HepG2 (cell line): ENCODE measurements at regions not wholly inside any gene's neighbourhood (a gene's known extent, or its start where the extent isn't known, plus 50 kb on each side); places are given as distances from the start of the nearest gene placed in this dataset.

Source experiments
- ATAC-seq: fragments of 200-7000 bp; cut with Tn5 transposase; 3 replicates; pipeline ENCODE4 v1.9.1; 2020; ENCODE audit warnings: mild to moderate bottlenecking, moderate library complexity
- BruUV-seq: library from RNA; stranded (reverse); fragments of 400-500 nt; replicated peaks from 2 replicates; lab custom pipeline; 2021; lab: Mats Ljungman, UMichigan
- CTCF ChIA-PET: fragments of 300-600 bp; formaldehyde crosslinking; extraction: SDS; loops from one replicate; lab custom pipeline; 2021; ENCODE audit warnings: low total read pairs, inconsistent platforms, low intra/inter-chr PET ratio; lab: Yijun Ruan, JAX
- POLR2A ChIA-PET: fragments of 350-600 bp; sonication (Branson Sonifier 250); formaldehyde crosslinking; loops from one replicate; lab custom pipeline; 2020; ENCODE audit warnings: antibody characterized with exemption, inconsistent platforms; lab: Yijun Ruan, JAX
- DNase-seq: peaks from one replicate; pipeline ENCODE4 v3.0.0-alpha.2; 2015; ENCODE audit warnings: low spot score
- FAIRE-seq: peaks from 3 replicates; lab custom pipeline; 2011; peaks lifted over from hg19 to GRCh38; lab: Jason Lieb, UNC
- H2AFZ ChIP-seq: one replicate; pipeline ENCODE4 v1.6.1; 2011; ENCODE audit warnings: low read length, inconsistent platforms
- H3K27ac ChIP-seq: fragments of 300-600 bp; 3 replicates; pipeline ENCODE4 v1.8.0; 2011; ENCODE audit warnings: mixed run types, mild to moderate bottlenecking, mixed read lengths, low read length, inconsistent platforms; ENCODE audit not compliant: insufficient read depth; ENCODE audit errors: extremely low read length
- H3K27me3 ChIP-seq, 2 experiments: fragments of 200-600 bp in 1 of 2; 2 replicates in 1 of 2; 3 replicates in 1 of 2; pipeline versions ENCODE4 v1.6.0 to v1.8.0; 2011; ENCODE audit warnings: low read length in 2 of 2, mild to moderate bottlenecking in 2 of 2, moderate library complexity in 2 of 2, inconsistent platforms in 1 of 2; ENCODE audit not compliant: insufficient read depth in 2 of 2, control insufficient read depth in 1 of 2
- H3K36me3 ChIP-seq, 2 experiments: fragments of 200-600 bp in 1 of 2; replicated peaks in 1 of 2; 2 replicates in 1 of 2; 3 replicates in 1 of 2; pipeline versions ENCODE4 v1.5.1 to v1.8.0; 2011; ENCODE audit warnings: low read length in 2 of 2, inconsistent platforms in 1 of 2; ENCODE audit not compliant: insufficient read depth in 2 of 2, control insufficient read depth in 1 of 2
- H3K4me1 ChIP-seq: 2 replicates; pipeline ENCODE4 v1.5.1; 2012; ENCODE audit warnings: low read length, inconsistent platforms; ENCODE audit not compliant: insufficient read depth
- H3K4me2 ChIP-seq: 2 replicates; pipeline ENCODE4 v1.6.0; 2011; ENCODE audit warnings: low read depth, low read length, inconsistent platforms
- H3K4me3 ChIP-seq, 3 experiments: fragments of 200-600 bp in 1 of 3; sonication (generic), shearing (Covaris generic) in 1 of 3; replicated peaks in 1 of 3; 2 replicates each; pipeline ENCODE4 v1.5.1; 2011 to 2016; ENCODE audit warnings: low read length in 3 of 3, inconsistent platforms in 2 of 3, low read depth in 2 of 3, mild to moderate bottlenecking in 2 of 3, control low read depth in 1 of 3, mixed read lengths in 1 of 3; ENCODE audit not compliant: insufficient read depth in 1 of 3
- H3K79me2 ChIP-seq: one replicate; pipeline ENCODE4 v1.6.1; 2011; ENCODE audit warnings: low read length, inconsistent platforms; ENCODE audit not compliant: insufficient read depth
- H3K9ac ChIP-seq: 2 replicates; pipeline ENCODE4 v1.6.0; 2011; ENCODE audit warnings: mild to moderate bottlenecking, low read depth, low read length, inconsistent platforms; ENCODE audit not compliant: insufficient read depth
- H3K9me3 ChIP-seq: 2 replicates; pipeline ENCODE4 v1.5.1; 2012; ENCODE audit warnings: mild to moderate bottlenecking, low read length
- H4K20me1 ChIP-seq: 2 replicates; pipeline ENCODE4 v1.6.0; 2011; ENCODE audit warnings: inconsistent platforms, mild to moderate bottlenecking, low read length, moderate library complexity; ENCODE audit not compliant: insufficient read depth
- ARID2 ChIP-seq: sonication (generic); formaldehyde crosslinking; IDR thresholded peaks from 2 replicates; pipeline ENCODE4 v1.8.1; 2022; ENCODE audit warnings: mild to moderate bottlenecking, missing genetic modification reagents, borderline replicate concordance
- ARNT ChIP-seq: fragments of 450-650 bp; IDR thresholded peaks from 2 replicates; pipeline ENCODE4 v1.6.1; 2017
- FOSL2 ChIP-seq: sonication (generic); formaldehyde crosslinking; IDR thresholded peaks from 2 replicates; pipeline ENCODE4 v1.4.0; 2020; ENCODE audit warnings: missing genetic modification reagents
- MLLT10 ChIP-seq: sonication (generic); formaldehyde crosslinking; IDR thresholded peaks from 2 replicates; pipeline ENCODE4 v1.4.0; 2020; ENCODE audit warnings: missing genetic modification reagents
- MXD1 ChIP-seq: sonication (generic); formaldehyde crosslinking; IDR thresholded peaks from 2 replicates; pipeline ENCODE4 v1.4.0; 2020; ENCODE audit warnings: mild to moderate bottlenecking, missing genetic modification reagents
- PRDM4 ChIP-seq: sonication (generic); formaldehyde crosslinking; IDR thresholded peaks from 2 replicates; pipeline ENCODE4 v1.9.0; 2021; ENCODE audit warnings: missing genetic modification reagents, borderline replicate concordance
- REST ChIP-seq, 2 experiments: IDR thresholded peaks; 2 replicates each; pipeline ENCODE4 v1.6.1; 2011 to 2012; ENCODE audit warnings: low read length in 2 of 2, borderline replicate concordance in 1 of 2, low read depth in 1 of 2, mild to moderate bottlenecking in 1 of 2, moderate library complexity in 1 of 2
- ZNF143 ChIP-seq: sonication (generic); formaldehyde crosslinking; IDR thresholded peaks from 2 replicates; pipeline ENCODE4 v1.4.0; 2020; ENCODE audit warnings: missing genetic modification reagents
- ZNF616 ChIP-seq: sonication (generic); formaldehyde crosslinking; IDR thresholded peaks from 2 replicates; pipeline ENCODE4 v1.5.0; 2020; ENCODE audit warnings: low read depth, mild to moderate bottlenecking, missing genetic modification reagents
- WGBS: methylation state at CpG from one replicate; pipeline ENCODE4 v1.1.6; 2017; ENCODE audit warnings: low lambda C conversion rate; 5-methylcytosine and 5-hydroxymethylcytosine counted together
- in situ Hi-C: cut with HindIII; loops from 2 replicates; pipeline ENCODE4 v1.10.0; 2017; ENCODE audit warnings: low pct_unique_long_range_greater_than_20kb; ENCODE audit not compliant: extremely low pct_ligation_motif_present
- intact Hi-C: fragments of 100-400 bp; cut with micrococcal nuclease; formaldehyde crosslinking; loops from one replicate; pipeline ENCODE4 v1.10.0; 2022; ENCODE audit not compliant: unreplicated experiment

- DNase-seq (no peak), ATAC-seq (no peak), FAIRE-seq (no peak)
- TF ChIP-seq ARID2 (CRISPR knock-in tag): no peak
- TF ChIP-seq ZNF616 (CRISPR knock-in tag): no peak
- no peak for TF ChIP-seq ARNT
- H3K4me2 ChIP-seq: no peak overlapping the region
- intact Hi-C loops: no loop called here
- no TSS peak for BruUV-seq
- H3K27me3 ChIP-seq: 0 out of 5 replicates have a peak, but pooled peaks cover 0 to 1% of the 10 kb centered on the region in 2 experiments
- H3K9ac ChIP-seq: no peak overlapping the region
- H3K27ac ChIP-seq: no peak overlapping the region
- in situ Hi-C loops: no loop called here
- no peaks in the 10 kb centered on the region for H3K9me3 ChIP-seq
- no peaks in the 10 kb centered on the region for H3K79me2 ChIP-seq
- ChIA-PET CTCF (no interaction called here), POLR2A (no interaction called here)
- H3K36me3 ChIP-seq: no peaks in the 10 kb centered on the region
- no peak overlapping the region for H3K4me3 ChIP-seq
- 72% methylated on average over 7 of the region's 11 CpGs for whole genome bisulfite sequencing
- no peaks in the 10 kb centered on the region for H4K20me1 ChIP-seq
- H3K4me1 ChIP-seq: peaks cover 63% of the 10 kb centered on the region
- no peak overlapping the region for H2AFZ ChIP-seq
Observed at GRCh38 chr15:31268911-31269784, 57.5 kb upstream of the KLF13 start.

GRCh38 chr15:31269816-31270575 lies 56.6 kb upstream of the KLF13 start:
- ATAC-seq (no peak), DNase-seq (no peak), FAIRE-seq (no peak)
- Histone ChIP-seq H3K36me3 (no peaks in the 10 kb centered on the region), H3K4me3 (no peak overlapping the region), H3K79me2 (no peaks in the 10 kb centered on the region), H2AFZ (no peak overlapping the region), H3K4me1 (peaks cover 63% of the 10 kb centered on the region), H3K4me2 (no peak overlapping the region), H3K9ac (no peak overlapping the region), H3K27me3 (0 out of 5 replicates have a peak, but pooled peaks cover 0 to 1% of the 10 kb centered on the region in 2 experiments), H4K20me1 (no peaks in the 10 kb centered on the region), H3K9me3 (no peaks in the 10 kb centered on the region), H3K27ac (no peak overlapping the region)
- in situ Hi-C loops: no loop called here
- WGBS: 84% methylated on average over 5 of the region's 5 CpGs
- intact Hi-C loops: loop anchor here (1.0 kb wide), 1 partner anchor 35 kb away; no protein-coding TSS in a partner anchor
- ChIA-PET POLR2A (interaction anchor here (1.0 kb wide), 1 partner anchor 55 kb away, joined by 3 read pairs; no protein-coding TSS in a partner anchor), CTCF (no interaction called here)
- no TSS peak for BruUV-seq
- no peak for TF ChIP-seq FOSL2 (CRISPR knock-in tag)
- no peak for TF ChIP-seq MLLT10
- TF ChIP-seq REST (IDR thresholded peaks at IDR 0.05; ENCODE audit: borderline replicate concordance in 1 of 2, low read depth in 1 of 2, low read length in 2 of 2): no peak
- no peak for TF ChIP-seq MXD1 (CRISPR knock-in tag)
- TF ChIP-seq PRDM4: no peak
- TF ChIP-seq ZNF143: no peak
